HCT116 (cell line): ENCODE measurements at regions not wholly inside any gene's neighbourhood (a gene's known extent, or its start where the extent isn't known, plus 50 kb on each side); places are given as distances from the start of the nearest gene placed in this dataset.

Experiments
- ATAC-seq: fragments of 200-7000 bp; cut with Tn5 transposase; 2 replicates; pipeline ENCODE4 v1.9.1; 2020; ENCODE audit warnings: mild to moderate bottlenecking, moderate library complexity
- BruUV-seq: library from RNA; stranded (reverse); fragments of 400-500 nt; replicated peaks from 2 replicates; lab custom pipeline; 2021; lab: Mats Ljungman, UMichigan
- CTCF ChIA-PET: fragments of 300-600 bp; sonication (Branson Sonifier 250); formaldehyde crosslinking; loops from one replicate; lab custom pipeline; 2021; ENCODE audit warnings: antibody characterized with exemption; lab: Charles Lee
- POLR2A ChIA-PET: fragments of 300-600, 350-600 bp; sonication (Branson Sonifier 250); formaldehyde crosslinking; loops from one replicate; lab custom pipeline; 2021; ENCODE audit warnings: antibody characterized with exemption; lab: Charles Lee
- RAD21 ChIA-PET, 2 experiments: fragments of 300-600 bp; sonication (Branson Sonifier 250); formaldehyde crosslinking; loops; one replicate each; lab custom pipeline; 2023; ENCODE audit warnings: low total read pairs in 2 of 2; ENCODE audit not compliant: uncharacterized antibody in 2 of 2, unreplicated experiment in 2 of 2, low non-redundant PET in 1 of 2; lab: Charles Lee
- DNase-seq: peaks from one replicate; pipeline ENCODE4 v3.0.0-alpha.2; 2010; ENCODE audit warnings: low read depth, low spot score
- H2AFZ ChIP-seq: fragments of 200-600 bp; shearing (Covaris generic), sonication (generic); 2 replicates; pipeline ENCODE4 v1.6.1; 2017; ENCODE audit warnings: low read depth, mixed run types, mixed read lengths, antibody characterized with exemption, low read length; ENCODE audit not compliant: poor library complexity, severe bottlenecking
- H3K27ac ChIP-seq: 2 replicates; pipeline ENCODE4 v1.5.1; 2012; ENCODE audit warnings: low read depth, low read length
- H3K27me3 ChIP-seq: fragments of 200-600 bp; sonication (generic); 2 replicates; pipeline ENCODE4 v1.6.1; 2016; ENCODE audit warnings: mixed run types, low read length, mixed read lengths; ENCODE audit not compliant: insufficient read depth
- H3K36me3 ChIP-seq, 2 experiments: fragments of 200-500 bp in 1 of 2; fragments of 200-600 bp in 1 of 2; sonication (Bioruptor generic) in 1 of 2; sonication (generic) in 1 of 2; 2 replicates each; pipeline versions ENCODE4 v1.5.1 to v1.6.1; 2014 to 2016; ENCODE audit warnings: low read length in 2 of 2, inconsistent platforms in 1 of 2, mixed read lengths in 1 of 2, mixed run types in 1 of 2; ENCODE audit not compliant: insufficient read depth in 2 of 2, control insufficient read depth in 1 of 2
- H3K4me1 ChIP-seq, 2 experiments: fragments of 200-600 bp in 1 of 2; sonication (generic) in 1 of 2; 2 replicates each; pipeline versions ENCODE4 v1.5.1 to v1.6.1; 2012 to 2017; ENCODE audit warnings: low read length in 2 of 2, inconsistent platforms in 1 of 2, mild to moderate bottlenecking in 1 of 2, mixed read lengths in 1 of 2, mixed run types in 1 of 2, moderate library complexity in 1 of 2; ENCODE audit not compliant: insufficient read depth in 2 of 2, control insufficient read depth in 1 of 2
- H3K4me2 ChIP-seq: fragments of 200-600 bp; sonication (generic); 2 replicates; pipeline ENCODE4 v1.6.1; 2017; ENCODE audit warnings: mixed run types, low read length, mixed read lengths
- H3K4me3 ChIP-seq, 2 experiments: fragments of 200-600 bp in 1 of 2; sonication (generic) in 1 of 2; replicated peaks in 1 of 2; 2 replicates each; pipeline ENCODE4 v1.5.1; 2011 to 2016; ENCODE audit warnings: low read length in 2 of 2, control low read depth in 1 of 2, low read depth in 1 of 2, mild to moderate bottlenecking in 1 of 2, mixed read lengths in 1 of 2, mixed run types in 1 of 2
- H3K79me2 ChIP-seq: fragments of 200-600 bp; sonication (generic); 2 replicates; pipeline ENCODE4 v1.6.1; 2017; ENCODE audit warnings: mild to moderate bottlenecking, mixed run types, low read length, moderate library complexity, mixed read lengths; ENCODE audit not compliant: insufficient read depth
- H3K9ac ChIP-seq: fragments of 200-600 bp; sonication (generic); 2 replicates; pipeline ENCODE4 v1.6.1; 2016; ENCODE audit warnings: low read length, mixed read lengths
- H3K9me2 ChIP-seq: fragments of 200-600 bp; sonication (generic), shearing (Covaris generic); 2 replicates; pipeline ENCODE4 v1.6.1; 2017; ENCODE audit warnings: mixed run types, mild to moderate bottlenecking, moderate library complexity; ENCODE audit not compliant: insufficient read depth
- H3K9me3 ChIP-seq, 2 experiments: fragments of 200-500 bp in 1 of 2; fragments of 200-600 bp in 1 of 2; sonication (Bioruptor generic) in 1 of 2; sonication (generic) in 1 of 2; 2 replicates each; pipeline ENCODE4 v1.6.1; 2014 to 2017; ENCODE audit warnings: low read length in 2 of 2, mixed read lengths in 2 of 2, inconsistent platforms in 1 of 2, low read depth in 1 of 2, mild to moderate bottlenecking in 1 of 2, mixed run types in 1 of 2, moderate library complexity in 1 of 2; ENCODE audit not compliant: control insufficient read depth in 1 of 2, insufficient read depth in 1 of 2
- H4K20me1 ChIP-seq: fragments of 200-600 bp; sonication (generic), shearing (Covaris generic); 2 replicates; pipeline ENCODE4 v1.6.1; 2017; ENCODE audit warnings: mixed run types, mild to moderate bottlenecking, moderate library complexity; ENCODE audit not compliant: insufficient read depth
- CEBPB ChIP-seq: IDR thresholded peaks from 2 replicates; pipeline ENCODE4 v1.6.1; 2012; ENCODE audit warnings: low read depth
- FOSL1 ChIP-seq: IDR thresholded peaks from 2 replicates; pipeline ENCODE4 v1.6.1; 2012; ENCODE audit warnings: low read depth
- JUND ChIP-seq: IDR thresholded peaks from 2 replicates; pipeline ENCODE4 v1.6.1; 2012
- SP1 ChIP-seq: IDR thresholded peaks from 2 replicates; pipeline ENCODE4 v1.6.1; 2012; ENCODE audit warnings: low read depth
- SRF ChIP-seq: IDR thresholded peaks from 2 replicates; pipeline ENCODE4 v1.6.1; 2012; ENCODE audit warnings: low read depth
- ZFX ChIP-seq: fragments of 450-650 bp; IDR thresholded peaks from 2 replicates; pipeline ENCODE4 v1.6.1; 2017
- intact Hi-C: fragments of 100-400 bp; cut with micrococcal nuclease; formaldehyde crosslinking; loops from 2 replicates; pipeline ENCODE4 v1.10.0; 2022
- TF ChIP-seq, protein P1 (sequence below): IDR thresholded peaks from 2 replicates; pipeline ENCODE4 v1.6.1; 2012; ENCODE audit warnings: low read depth
- TF ChIP-seq, protein P2 (sequence below): IDR thresholded peaks from 2 replicates; pipeline ENCODE4 v1.6.1; 2012
- TF ChIP-seq, protein P3 (sequence below): IDR thresholded peaks from 2 replicates; pipeline ENCODE4 v1.6.1; 2011; ENCODE audit warnings: mild to moderate bottlenecking, low read length, moderate library complexity; ENCODE audit not compliant: insufficient replicate concordance; ENCODE audit errors: extremely low read depth

DNA sequence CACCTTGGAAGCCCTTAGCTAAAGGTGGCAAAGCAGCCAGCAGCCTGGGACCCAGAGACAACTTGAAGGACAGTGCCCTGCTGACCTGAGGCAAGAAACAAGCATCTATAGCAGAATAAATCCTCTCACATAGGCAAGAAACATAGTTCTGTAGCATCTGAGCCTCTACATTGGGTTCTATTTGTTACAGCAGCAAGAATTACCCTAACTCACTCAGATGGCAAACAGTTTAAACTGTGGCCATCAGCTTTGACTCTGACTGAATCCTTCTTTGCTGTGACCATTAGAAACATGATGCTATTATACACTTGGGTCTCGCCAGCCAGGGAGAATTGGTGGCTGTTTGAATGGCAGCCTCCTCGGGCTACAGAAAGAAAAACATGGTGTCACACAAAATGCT lies 53.1 kb upstream of the CCL1 start:
- POLR2A ChIA-PET, result no interaction called here
- no peak overlapping the region for H3K4me3 ChIP-seq
- DNase-seq (no peak), ATAC-seq (no peak)
- BruUV-seq, result no TSS peak
- no peaks in the 10 kb centered on the region for H3K9me2 ChIP-seq
- RAD21 ChIA-PET, result no interaction called here
- no peak overlapping the region for H3K9ac ChIP-seq
- H3K27me3 ChIP-seq, result peaks cover 28% of the 10 kb centered on the region
- H3K79me2 ChIP-seq, result no peaks in the 10 kb centered on the region
- H3K4me2 ChIP-seq, result no peak overlapping the region
- no peak overlapping the region for H3K27ac ChIP-seq
- no peak for TF ChIP-seq CEBPB
- no peaks in the 10 kb centered on the region for H4K20me1 ChIP-seq
- H2AFZ ChIP-seq, result no peak overlapping the region
- no peaks in the 10 kb centered on the region for H3K36me3 ChIP-seq
- no peaks in the 10 kb centered on the region for H3K4me1 ChIP-seq
- CTCF ChIA-PET, result no interaction called here
- intact Hi-C loops, result no loop called here
- H3K9me3 ChIP-seq, result no peaks in the 10 kb centered on the region

DNA sequence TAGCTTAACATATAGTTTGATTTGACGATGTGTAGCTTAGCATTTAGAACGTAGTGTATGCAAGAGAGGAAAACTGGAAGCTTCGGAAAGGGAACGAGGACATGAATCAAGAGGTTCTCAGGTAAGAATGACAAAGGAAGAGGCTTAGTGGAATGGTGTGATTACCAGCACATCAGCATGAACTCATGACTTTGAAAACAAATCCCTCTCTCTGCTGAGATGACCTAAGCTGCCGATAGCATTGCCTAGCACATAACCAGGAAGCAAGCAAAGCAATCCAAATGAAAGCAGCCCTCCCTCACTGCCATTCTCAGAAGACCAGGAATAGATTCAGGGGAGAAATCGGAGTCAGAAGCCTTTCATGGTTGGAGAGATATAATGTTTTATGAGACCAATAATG lies 51.3 kb upstream of the CCL1 start:
- Histone ChIP-seq H2AFZ (no peak overlapping the region), H3K27ac (no peak overlapping the region), H3K27me3 (peaks cover 37% of the 10 kb centered on the region), H3K4me2 (no peak overlapping the region), H4K20me1 (no peaks in the 10 kb centered on the region), H3K36me3 (no peaks in the 10 kb centered on the region), H3K9me2 (no peaks in the 10 kb centered on the region), H3K4me3 (no peak overlapping the region), H3K4me1 (no peaks in the 10 kb centered on the region), H3K9me3 (no peaks in the 10 kb centered on the region), H3K79me2 (no peaks in the 10 kb centered on the region), H3K9ac (no peak overlapping the region)
- no peak for TF ChIP-seq FOSL1
- TF ChIP-seq ZFX, result no peak
- TF ChIP-seq SRF, result no peak
- TF ChIP-seq, protein P1, sequence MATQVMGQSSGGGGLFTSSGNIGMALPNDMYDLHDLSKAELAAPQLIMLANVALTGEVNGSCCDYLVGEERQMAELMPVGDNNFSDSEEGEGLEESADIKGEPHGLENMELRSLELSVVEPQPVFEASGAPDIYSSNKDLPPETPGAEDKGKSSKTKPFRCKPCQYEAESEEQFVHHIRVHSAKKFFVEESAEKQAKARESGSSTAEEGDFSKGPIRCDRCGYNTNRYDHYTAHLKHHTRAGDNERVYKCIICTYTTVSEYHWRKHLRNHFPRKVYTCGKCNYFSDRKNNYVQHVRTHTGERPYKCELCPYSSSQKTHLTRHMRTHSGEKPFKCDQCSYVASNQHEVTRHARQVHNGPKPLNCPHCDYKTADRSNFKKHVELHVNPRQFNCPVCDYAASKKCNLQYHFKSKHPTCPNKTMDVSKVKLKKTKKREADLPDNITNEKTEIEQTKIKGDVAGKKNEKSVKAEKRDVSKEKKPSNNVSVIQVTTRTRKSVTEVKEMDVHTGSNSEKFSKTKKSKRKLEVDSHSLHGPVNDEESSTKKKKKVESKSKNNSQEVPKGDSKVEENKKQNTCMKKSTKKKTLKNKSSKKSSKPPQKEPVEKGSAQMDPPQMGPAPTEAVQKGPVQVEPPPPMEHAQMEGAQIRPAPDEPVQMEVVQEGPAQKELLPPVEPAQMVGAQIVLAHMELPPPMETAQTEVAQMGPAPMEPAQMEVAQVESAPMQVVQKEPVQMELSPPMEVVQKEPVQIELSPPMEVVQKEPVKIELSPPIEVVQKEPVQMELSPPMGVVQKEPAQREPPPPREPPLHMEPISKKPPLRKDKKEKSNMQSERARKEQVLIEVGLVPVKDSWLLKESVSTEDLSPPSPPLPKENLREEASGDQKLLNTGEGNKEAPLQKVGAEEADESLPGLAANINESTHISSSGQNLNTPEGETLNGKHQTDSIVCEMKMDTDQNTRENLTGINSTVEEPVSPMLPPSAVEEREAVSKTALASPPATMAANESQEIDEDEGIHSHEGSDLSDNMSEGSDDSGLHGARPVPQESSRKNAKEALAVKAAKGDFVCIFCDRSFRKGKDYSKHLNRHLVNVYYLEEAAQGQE, result no peak
- TF ChIP-seq CEBPB, result no peak
- TF ChIP-seq, protein P2, sequence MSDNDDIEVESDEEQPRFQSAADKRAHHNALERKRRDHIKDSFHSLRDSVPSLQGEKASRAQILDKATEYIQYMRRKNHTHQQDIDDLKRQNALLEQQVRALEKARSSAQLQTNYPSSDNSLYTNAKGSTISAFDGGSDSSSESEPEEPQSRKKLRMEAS, result no peak
- TF ChIP-seq JUND, result no peak
- TF ChIP-seq SP1, result no peak
- TF ChIP-seq, protein P3, sequence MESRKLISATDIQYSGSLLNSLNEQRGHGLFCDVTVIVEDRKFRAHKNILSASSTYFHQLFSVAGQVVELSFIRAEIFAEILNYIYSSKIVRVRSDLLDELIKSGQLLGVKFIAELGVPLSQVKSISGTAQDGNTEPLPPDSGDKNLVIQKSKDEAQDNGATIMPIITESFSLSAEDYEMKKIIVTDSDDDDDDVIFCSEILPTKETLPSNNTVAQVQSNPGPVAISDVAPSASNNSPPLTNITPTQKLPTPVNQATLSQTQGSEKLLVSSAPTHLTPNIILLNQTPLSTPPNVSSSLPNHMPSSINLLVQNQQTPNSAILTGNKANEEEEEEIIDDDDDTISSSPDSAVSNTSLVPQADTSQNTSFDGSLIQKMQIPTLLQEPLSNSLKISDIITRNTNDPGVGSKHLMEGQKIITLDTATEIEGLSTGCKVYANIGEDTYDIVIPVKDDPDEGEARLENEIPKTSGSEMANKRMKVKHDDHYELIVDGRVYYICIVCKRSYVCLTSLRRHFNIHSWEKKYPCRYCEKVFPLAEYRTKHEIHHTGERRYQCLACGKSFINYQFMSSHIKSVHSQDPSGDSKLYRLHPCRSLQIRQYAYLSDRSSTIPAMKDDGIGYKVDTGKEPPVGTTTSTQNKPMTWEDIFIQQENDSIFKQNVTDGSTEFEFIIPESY, result no peak
- CTCF ChIA-PET, result no interaction called here
- intact Hi-C loops, result no loop called here
- RAD21 ChIA-PET, result no interaction called here
- ATAC-seq (no peak), DNase-seq (no peak)
- POLR2A ChIA-PET, result no interaction called here
- BruUV-seq, result no TSS peak
